PC-3 (cell line): ENCODE measurements at regions not wholly inside any gene's neighbourhood (a gene's known extent, or its start where the extent isn't known, plus 50 kb on each side); places are given as distances from the start of the nearest gene placed in this dataset.

Source experiments
- ATAC-seq: fragments of 200-7000 bp; cut with Tn5 transposase; 2 replicates; pipeline ENCODE4 v1.9.1; 2020; ENCODE audit warnings: mild to moderate bottlenecking, moderate library complexity
- BruUV-seq: library from RNA; stranded (reverse); fragments of 400-500 nt; replicated peaks from 2 replicates; lab custom pipeline; 2021; lab: Mats Ljungman, UMichigan
- CTCF ChIA-PET: fragments of 300-600 bp; sonication (Branson Sonifier 250); formaldehyde crosslinking; loops from one replicate; lab custom pipeline; 2022; ENCODE audit warnings: antibody characterized with exemption; lab: Charles Lee
- POLR2A ChIA-PET: fragments of 300-600 bp; sonication (Branson Sonifier 250); formaldehyde crosslinking; loops from one replicate; lab custom pipeline; 2022; ENCODE audit warnings: antibody characterized with exemption; ENCODE audit not compliant: unreplicated experiment; lab: Charles Lee
- DNase-seq: peaks from one replicate; pipeline ENCODE4 v3.0.0-alpha.2; 2015
- H2AFZ ChIP-seq: fragments of 300-600 bp; sonication (generic); 2 replicates; pipeline ENCODE4 v1.6.0; 2016; ENCODE audit warnings: antibody characterized with exemption, low read length
- H3F3A ChIP-seq: fragments of 300-600 bp; sonication (generic); one replicate; pipeline ENCODE4 v1.6.0; 2017; ENCODE audit warnings: antibody characterized with exemption, low read length, control low read depth, mild to moderate bottlenecking; ENCODE audit not compliant: unreplicated experiment
- H3K27ac ChIP-seq: fragments of 300-600 bp; sonication (generic); 2 replicates; pipeline ENCODE4 v1.5.1; 2016; ENCODE audit warnings: mild to moderate bottlenecking, low read length
- H3K27me3 ChIP-seq: fragments of 300-600 bp; sonication (generic); 2 replicates; pipeline ENCODE4 v1.6.1; 2016; ENCODE audit warnings: low read length, mixed read lengths
- H3K36me3 ChIP-seq: fragments of 300-600 bp; sonication (generic); 2 replicates; pipeline ENCODE4 v1.6.1; 2016; ENCODE audit warnings: low read depth, mixed run types, low read length, mixed read lengths
- H3K4me1 ChIP-seq: fragments of 300-600 bp; sonication (generic); 2 replicates; pipeline ENCODE4 v1.5.1; 2016; ENCODE audit warnings: low read length; ENCODE audit not compliant: insufficient read depth
- H3K4me2 ChIP-seq: fragments of 300-600 bp; sonication (generic); 2 replicates; pipeline ENCODE4 v1.6.0; 2016; ENCODE audit warnings: low read length
- H3K4me3 ChIP-seq: fragments of 300-600 bp; sonication (generic); 2 replicates; pipeline ENCODE4 v1.5.1; 2016; ENCODE audit warnings: mild to moderate bottlenecking, low read length, mixed read lengths
- H3K79me2 ChIP-seq: fragments of 300-600 bp; sonication (generic); 2 replicates; pipeline ENCODE4 v1.6.1; 2017; ENCODE audit warnings: low read length, mixed read lengths
- H3K9ac ChIP-seq: fragments of 300-600 bp; sonication (generic); 2 replicates; pipeline ENCODE4 v1.6.0; 2016; ENCODE audit warnings: mild to moderate bottlenecking, low read length
- H3K9me2 ChIP-seq: fragments of 300-600 bp; sonication (generic); replicated peaks from 2 replicates; pipeline ENCODE4 v1.6.1; 2016; ENCODE audit warnings: mixed run types, low read length, mixed read lengths
- H3K9me3 ChIP-seq: fragments of 300-600 bp; sonication (generic); 2 replicates; pipeline ENCODE4 v1.6.1; 2016; ENCODE audit warnings: low read length, mixed read lengths
- H4K20me1 ChIP-seq: fragments of 300-600 bp; sonication (generic); 2 replicates; pipeline ENCODE4 v1.6.1; 2016; ENCODE audit warnings: low read length, mixed read lengths
- EZH2 ChIP-seq: fragments of 300-600 bp; sonication (generic); IDR thresholded peaks from one replicate; pipeline ENCODE4 v1.6.1; 2017; ENCODE audit warnings: antibody characterized with exemption, mild to moderate bottlenecking, low read length; ENCODE audit not compliant: unreplicated experiment
- EZH2phosphoT487 ChIP-seq: fragments of 300-600 bp; sonication (generic); IDR thresholded peaks from 2 replicates; pipeline ENCODE4 v1.6.1; 2018; ENCODE audit warnings: mild to moderate bottlenecking, antibody characterized with exemption, low read length, borderline replicate concordance
- intact Hi-C: fragments of 100-400 bp; cut with micrococcal nuclease; formaldehyde crosslinking; loops from 2 replicates; pipeline ENCODE4 v1.9.0; 2023
- TF ChIP-seq, protein P1 (sequence below): fragments of 300-600 bp; sonication (generic); conservative IDR thresholded peaks from 2 replicates; pipeline ENCODE4 v1.5.1; 2017; ENCODE audit warnings: antibody characterized with exemption, low read depth, mild to moderate bottlenecking, low read length

- ChIA-PET CTCF (no interaction called here), POLR2A (interaction anchor here (0.5 to 1.7 kb wide), 5 partner anchors 12 to 79 kb away, joined by 3 to 29 read pairs (median 7); no protein-coding TSS in a partner anchor)
- no peak; the same call in 1 of the 2 replicates for ATAC-seq
- TSS peak; percentile 94 for BruUV-seq
- H3K9ac ChIP-seq: peak overlapping the region; percentile 77
- H3K27ac ChIP-seq: peak overlapping the region; percentile 96
- TF ChIP-seq, protein P1, sequence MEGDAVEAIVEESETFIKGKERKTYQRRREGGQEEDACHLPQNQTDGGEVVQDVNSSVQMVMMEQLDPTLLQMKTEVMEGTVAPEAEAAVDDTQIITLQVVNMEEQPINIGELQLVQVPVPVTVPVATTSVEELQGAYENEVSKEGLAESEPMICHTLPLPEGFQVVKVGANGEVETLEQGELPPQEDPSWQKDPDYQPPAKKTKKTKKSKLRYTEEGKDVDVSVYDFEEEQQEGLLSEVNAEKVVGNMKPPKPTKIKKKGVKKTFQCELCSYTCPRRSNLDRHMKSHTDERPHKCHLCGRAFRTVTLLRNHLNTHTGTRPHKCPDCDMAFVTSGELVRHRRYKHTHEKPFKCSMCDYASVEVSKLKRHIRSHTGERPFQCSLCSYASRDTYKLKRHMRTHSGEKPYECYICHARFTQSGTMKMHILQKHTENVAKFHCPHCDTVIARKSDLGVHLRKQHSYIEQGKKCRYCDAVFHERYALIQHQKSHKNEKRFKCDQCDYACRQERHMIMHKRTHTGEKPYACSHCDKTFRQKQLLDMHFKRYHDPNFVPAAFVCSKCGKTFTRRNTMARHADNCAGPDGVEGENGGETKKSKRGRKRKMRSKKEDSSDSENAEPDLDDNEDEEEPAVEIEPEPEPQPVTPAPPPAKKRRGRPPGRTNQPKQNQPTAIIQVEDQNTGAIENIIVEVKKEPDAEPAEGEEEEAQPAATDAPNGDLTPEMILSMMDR: no peak
- no peak for TF ChIP-seq EZH2
- TF ChIP-seq EZH2phosphoT487: no peak
- H3K36me3 ChIP-seq: no peaks in the 10 kb centered on the region
- H3K4me2 ChIP-seq: peak overlapping the region; percentile 81
- no peaks in the 10 kb centered on the region for H3K79me2 ChIP-seq
- peak overlapping the region; percentile 62 for H3K4me3 ChIP-seq
- DNase-seq: peak; percentile 38
- H3K27me3 ChIP-seq: no peaks in the 10 kb centered on the region
- intact Hi-C loops: loop anchor here (1.0 kb wide), 3 partner anchors 9 to 63 kb away; no protein-coding TSS in a partner anchor
- H2AFZ ChIP-seq: peak overlapping the region; percentile 89
- H3K4me1 ChIP-seq: peaks cover 43% of the 10 kb centered on the region
- H3K9me2 ChIP-seq: no peaks in the 10 kb centered on the region
- no peaks in the 10 kb centered on the region for H3F3A ChIP-seq
- no peaks in the 10 kb centered on the region for H4K20me1 ChIP-seq
- H3K9me3 ChIP-seq: no peaks in the 10 kb centered on the region
Measured at GRCh38 chr15:92819278-92820235, 80.6 kb upstream of the CHD2 start.

DNA sequence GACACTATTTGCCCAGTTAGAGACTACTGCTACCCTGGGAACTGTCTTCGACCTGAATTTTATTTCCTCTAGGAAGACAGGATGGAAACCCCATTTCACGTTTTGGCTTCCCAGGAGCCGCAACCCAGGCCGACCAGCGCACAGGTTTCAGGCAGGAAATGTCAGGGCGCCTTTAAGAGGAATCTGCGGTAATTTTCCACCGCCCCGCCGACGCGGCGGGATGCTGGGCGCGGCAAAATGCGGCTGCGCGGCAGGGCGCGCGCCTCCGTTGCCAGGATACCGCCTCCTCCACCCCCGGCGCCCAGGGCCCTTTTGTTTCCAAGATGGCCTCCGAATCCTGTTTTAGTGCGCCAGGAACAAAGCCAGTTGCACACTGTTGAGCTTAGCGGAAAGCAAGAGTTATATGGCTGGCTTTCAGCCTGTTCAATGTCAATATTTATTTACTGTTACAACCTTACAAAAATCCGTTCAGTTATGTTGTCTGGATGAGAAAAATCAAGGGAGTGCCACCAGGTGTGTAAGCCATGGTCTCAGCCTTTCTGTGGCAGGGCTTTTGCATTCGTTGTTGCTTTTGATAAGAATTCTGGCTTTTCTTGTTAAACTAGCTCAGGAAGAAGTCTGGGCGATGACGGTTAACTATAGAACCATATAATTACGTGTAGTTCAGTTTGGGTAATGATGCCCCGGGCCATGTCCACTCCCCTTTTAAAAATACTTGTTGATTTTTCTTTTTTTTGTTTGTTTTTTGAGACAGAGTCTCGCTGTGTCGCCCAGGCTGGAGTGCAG is 79.7 kb upstream of the CHD2 start:
- Histone ChIP-seq H3K4me1 (peaks cover 43% of the 10 kb centered on the region), H3F3A (no peaks in the 10 kb centered on the region), H2AFZ (peak overlapping the region; percentile 89), H3K36me3 (no peaks in the 10 kb centered on the region), H3K27me3 (no peaks in the 10 kb centered on the region), H3K9me3 (no peaks in the 10 kb centered on the region), H3K27ac (peak overlapping the region; percentile 96), H4K20me1 (no peaks in the 10 kb centered on the region), H3K4me3 (peak overlapping the region; percentile 62), H3K9ac (peak overlapping the region; percentile 77), H3K4me2 (peak overlapping the region; percentile 81), H3K79me2 (no peaks in the 10 kb centered on the region), H3K9me2 (no peaks in the 10 kb centered on the region)
- ChIA-PET POLR2A (interaction anchor here (0.7 to 1.7 kb wide), 3 partner anchors 11 to 62 kb away, joined by 5 to 29 read pairs (median 7); no protein-coding TSS in a partner anchor), CTCF (no interaction called here)
- no peak for TF ChIP-seq EZH2
- TF ChIP-seq, protein P1: no peak
- TF ChIP-seq EZH2phosphoT487: no peak
- peak; percentile 76 for ATAC-seq
- DNase-seq: peak; percentile 94
- BruUV-seq: TSS peak; percentile 95
- intact Hi-C loops: loop anchor here (1.0 kb wide), 3 partner anchors 10 to 62 kb away; no protein-coding TSS in a partner anchor
